ENCODE measurements at regions not wholly inside any gene's neighbourhood (a gene's known extent, or its start where the extent isn't known, plus 50 kb on each side); places are given as distances from the start of the nearest gene placed in this dataset.

- TF ChIP-seq CTCF (IDR thresholded peaks at IDR 0.05) (no peak), ZFX (IDR thresholded peaks at IDR 0.05; ENCODE audit: borderline replicate concordance) (no peak)
Measured at GRCh38 chr22:49705216-49705971, 122.3 kb downstream of the BRD1 start.
